HG03442 (cell line): ENCODE measurements at regions not wholly inside any gene's neighbourhood (a gene's known extent, or its start where the extent isn't known, plus 50 kb on each side); places are given as distances from the start of the nearest gene placed in this dataset.

ENCODE experiments used
- ATAC-seq: cut with Tn5 transposase; IDR thresholded peaks from one replicate; pipeline ENCODE4 v1.9.1; 2021; ENCODE audit warnings: mild to moderate bottlenecking, moderate library complexity; ENCODE audit not compliant: unreplicated experiment

DNA sequence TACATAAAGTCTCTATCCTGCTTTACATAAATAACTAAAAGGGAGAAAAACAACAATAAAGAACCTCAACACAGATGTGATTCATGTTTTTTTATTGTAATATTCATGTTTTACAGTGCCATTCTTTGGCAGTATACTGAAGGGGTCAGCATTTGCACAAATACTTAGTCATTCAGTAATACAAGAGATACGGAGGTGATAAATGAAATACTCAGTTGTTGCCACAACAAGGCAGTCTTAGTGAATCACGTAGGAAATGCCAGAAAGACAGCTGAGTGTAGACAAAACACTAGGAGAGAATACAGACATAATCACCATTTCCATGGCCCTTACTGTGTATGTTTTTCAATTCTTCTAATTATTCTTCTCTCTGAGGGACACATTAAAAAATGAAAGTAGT is 910.4 kb downstream of the METTL15 start:
- ATAC-seq, result no peak

DNA sequence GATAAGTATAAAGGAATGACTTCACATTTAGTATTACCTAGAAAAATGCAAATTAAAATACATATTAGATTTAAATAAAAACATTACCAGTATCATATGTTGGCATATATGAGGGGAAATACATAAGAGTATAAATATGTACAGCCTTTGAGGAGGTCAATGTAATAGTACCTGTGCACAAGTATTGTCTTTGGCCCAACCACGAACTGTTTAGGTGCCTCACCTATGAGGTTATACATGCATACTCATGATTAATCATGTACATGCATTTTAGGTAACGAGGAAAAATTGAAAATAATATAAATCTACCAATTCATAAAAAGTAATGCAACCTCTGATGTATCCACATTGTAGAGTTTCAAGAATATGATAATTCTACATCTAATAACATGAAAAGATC is 909.8 kb downstream of the METTL15 start:
- no peak for ATAC-seq

DNA sequence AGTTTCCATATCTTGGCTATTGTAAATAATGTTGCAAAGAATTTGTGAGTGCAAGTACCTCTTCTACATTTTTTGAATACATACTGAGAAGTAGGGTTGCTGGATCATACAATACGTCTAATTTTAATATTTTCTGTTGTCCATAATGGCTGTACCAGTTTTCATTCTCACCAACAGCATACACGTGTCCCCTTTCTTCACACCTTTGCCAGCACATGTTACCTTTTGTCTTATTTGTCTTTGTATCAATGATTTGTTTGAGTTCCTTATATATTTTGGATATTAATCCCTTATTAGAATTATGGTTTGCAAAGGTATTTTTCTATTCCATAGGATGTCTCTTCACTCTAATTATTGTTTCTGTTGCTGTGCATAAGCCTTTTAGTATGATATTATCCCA is 904.3 kb downstream of the METTL15 start:
- ATAC-seq, result no peak

DNA sequence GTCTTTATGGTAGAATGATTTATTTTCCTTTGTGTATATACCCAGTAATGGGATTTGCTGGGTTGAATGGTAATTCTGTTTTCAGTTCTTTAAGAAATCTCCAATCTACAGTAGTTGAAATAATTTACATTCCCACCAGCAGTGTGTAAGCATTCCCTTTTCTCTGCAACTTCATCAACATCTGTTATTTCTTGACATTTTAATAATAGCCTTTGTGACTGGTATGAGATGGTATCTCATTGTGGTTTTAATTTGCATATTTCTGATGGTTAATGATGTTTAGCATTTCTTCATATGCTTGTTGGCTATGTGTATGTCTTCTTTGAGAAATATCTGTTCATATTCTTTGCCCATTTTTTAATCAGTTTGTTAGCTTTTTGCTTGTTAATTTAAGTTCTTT is 901.2 kb downstream of the METTL15 start:
- ATAC-seq, result no peak

DNA sequence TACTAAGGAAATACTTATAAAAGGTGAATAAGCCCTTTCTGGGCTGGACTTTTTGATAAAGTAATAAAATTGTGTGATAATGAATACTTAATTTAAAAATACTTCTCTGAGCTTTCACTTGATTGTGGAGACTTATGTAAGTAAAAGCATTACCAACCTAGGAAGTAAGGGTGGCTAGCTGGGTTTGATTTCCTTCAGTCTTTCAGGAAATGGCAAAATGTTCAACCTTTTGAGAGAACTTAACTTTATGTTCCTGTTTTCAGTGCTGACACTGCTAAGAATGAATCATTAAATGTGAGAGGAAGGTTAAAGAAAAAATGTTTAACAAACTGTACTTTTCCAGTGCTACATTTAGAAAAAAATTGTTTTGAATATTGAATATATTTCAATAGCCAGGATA is 900.3 kb downstream of the METTL15 start:
- no peak for ATAC-seq

DNA sequence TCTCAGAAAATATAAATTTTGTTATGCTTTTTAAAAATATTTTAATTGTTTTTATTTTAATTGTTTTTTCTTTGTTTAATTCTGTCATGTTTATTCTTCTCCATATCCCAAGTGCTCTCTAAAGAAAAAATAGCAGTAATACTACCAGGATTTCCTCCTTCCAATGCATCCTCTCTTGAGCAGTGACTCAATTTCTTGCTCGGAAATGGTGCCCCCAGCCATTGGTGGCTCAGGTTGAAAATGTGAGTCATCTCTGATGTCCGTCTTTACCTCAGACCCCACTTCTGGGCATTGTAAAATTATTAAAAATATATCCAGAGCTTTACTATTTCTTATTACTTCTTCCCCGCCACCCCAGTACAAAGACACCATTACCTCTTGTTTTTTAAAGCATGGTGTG is 898.5 kb downstream of the METTL15 start:
- ATAC-seq, result no peak

DNA sequence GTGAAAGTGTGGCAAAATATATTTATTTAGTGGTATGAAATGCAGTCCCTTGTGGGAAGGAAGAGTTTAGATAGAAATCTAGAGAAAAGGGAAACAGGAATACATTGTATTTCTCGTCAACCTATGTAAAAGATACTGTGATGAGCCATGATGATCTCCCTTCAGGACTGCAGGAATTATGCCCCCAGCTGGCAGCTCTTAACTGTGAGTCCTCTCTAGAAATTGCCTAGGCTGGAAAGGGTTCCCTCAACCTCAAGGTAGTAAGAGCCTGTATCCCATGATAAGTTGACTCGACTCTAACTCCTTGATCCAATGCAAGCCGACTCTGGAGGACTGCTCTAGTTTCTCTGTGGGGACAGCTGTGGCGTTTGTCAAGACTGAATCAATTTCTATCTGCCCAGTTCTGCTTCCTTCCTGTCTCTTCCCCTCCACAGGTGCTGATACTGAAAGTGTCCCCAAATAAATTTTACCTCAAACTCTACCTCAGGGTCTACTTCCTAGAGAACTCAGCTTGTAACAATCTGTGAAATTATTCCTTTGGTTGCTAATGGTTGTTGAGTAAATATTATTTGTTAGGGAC is 897.3 kb downstream of the METTL15 start:
- no peak for ATAC-seq

DNA sequence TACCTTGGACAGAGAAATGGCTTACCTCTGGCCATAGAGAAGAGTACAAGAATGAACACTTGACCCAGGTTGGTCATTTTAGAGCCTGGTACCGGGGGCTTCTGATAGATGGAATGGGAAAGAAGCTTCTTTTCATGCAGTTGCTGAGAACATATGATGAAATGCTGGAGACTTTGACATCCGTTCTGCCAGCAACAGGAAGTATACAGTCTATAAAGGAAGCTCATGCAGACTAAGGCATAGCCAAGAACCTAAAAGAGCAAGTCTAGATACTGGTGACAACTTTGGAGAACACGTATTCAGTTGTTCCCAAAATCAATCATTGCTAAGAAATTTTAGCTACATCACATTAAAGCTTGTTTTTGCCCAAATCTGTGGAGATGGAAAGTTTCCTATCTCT is 894.6 kb downstream of the METTL15 start:
- no peak for ATAC-seq

DNA sequence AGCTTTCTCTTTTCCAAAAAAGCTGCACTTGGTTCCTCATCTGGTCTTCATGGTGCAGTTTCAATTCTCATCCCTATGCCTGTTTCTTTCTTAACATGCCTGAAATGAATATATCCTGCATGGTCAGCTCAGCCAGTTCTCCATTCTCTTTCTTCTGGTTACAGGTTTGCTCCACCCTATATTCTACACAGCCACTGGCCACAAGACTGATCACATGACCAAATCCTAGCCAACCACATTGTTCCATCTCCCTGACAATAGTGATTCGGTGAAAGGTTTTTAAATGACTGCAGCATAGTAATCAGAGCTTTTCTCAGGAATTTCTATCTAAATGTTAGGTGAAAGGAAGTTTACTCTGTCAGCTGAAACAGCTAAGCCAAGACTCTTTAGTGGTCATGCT is 891.4 kb downstream of the METTL15 start:
- no peak for ATAC-seq

DNA sequence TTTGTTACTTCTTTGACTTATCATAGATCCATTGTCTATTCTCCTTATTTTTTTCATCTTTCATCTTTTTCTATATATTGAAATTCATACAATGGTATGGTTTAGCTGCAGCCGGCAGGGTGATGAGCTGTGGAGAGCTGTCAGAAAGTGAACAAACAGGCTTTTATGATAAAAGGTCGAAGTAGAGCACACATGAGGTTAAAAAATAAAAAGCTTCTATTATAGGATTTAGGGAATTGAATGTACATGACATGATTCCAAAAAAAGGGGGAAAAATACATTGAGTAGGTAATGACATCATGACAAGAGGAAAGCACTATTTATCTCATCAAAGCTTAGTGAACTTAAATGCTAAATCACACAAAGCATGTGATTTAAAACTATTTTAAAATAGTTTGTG is 884.8 kb downstream of the METTL15 start:
- no peak for ATAC-seq

DNA sequence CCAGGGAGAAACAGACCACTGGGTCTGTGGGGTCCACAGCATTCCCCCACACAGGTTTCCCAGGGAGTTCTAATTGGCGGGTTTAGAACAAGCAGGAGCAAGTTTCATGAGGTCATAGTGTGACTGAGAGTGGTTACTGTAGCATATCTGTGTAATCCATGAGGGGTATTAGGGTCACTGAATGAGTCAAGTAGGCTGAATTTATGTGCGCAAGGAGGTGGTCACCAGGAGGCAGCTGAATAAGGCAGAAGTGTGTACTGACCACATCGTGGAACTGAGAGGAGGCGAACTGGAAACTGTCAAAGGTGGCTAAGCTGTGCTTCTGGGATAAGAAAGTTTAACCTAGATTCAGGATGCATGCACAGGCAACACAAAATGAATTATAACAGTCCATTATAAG is 876.0 kb downstream of the METTL15 start:
- no peak for ATAC-seq

DNA sequence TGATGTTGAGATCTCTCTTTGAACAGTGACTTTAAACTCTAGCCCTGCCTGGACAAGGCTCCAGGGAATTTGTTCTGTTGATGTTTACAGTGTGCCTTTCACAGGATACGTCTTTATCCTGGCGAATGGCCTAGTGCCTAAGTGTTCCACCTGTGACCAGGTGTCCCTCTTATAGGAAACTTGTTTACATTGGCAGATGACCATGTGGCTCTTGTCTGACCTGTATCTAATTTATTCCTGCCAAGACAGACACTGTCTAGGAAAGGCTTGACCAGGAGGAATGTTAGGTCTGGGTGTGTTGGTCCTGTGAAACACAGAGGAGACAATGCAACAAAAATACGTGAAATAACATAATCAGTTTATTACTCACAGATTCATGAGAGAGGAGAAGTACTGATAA is 875.6 kb downstream of the METTL15 start:
- ATAC-seq, result no peak

DNA sequence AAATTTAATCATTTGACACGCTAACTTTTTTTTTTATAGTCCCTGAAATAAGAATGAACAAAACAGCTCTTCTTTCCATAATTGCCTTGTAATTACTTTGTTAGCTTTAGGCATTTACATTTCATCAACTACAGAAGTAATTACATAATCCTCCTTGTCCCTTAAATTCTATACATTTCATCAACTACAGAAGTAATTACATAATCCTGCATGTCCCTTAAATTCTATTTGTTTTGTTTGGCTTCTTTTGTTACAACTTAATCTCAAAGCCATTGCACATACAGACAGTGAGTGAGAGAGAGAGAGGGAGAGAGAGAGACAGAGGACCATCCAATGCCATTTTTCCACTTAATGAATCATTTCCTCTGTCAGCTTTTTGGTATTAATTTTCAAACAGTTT is 873.2 kb downstream of the METTL15 start:
- ATAC-seq, result no peak

DNA sequence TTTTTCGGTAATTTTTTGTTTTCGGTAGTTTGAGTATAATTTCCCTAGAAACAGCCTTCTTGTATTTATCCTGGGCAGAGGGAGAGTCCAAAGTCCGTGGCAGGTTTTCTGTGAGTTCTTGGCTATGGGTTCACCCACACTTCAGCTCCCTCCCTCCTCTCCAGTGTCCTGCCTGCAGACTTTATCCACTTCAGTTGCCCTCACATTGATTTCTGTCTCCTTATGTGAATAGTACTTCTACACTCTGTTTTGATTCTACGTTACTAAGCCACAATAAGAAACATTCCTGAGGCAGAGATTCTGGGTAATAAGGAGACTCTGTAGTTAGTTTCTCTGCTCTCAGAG is 868.6 kb downstream of the METTL15 start:
- ATAC-seq, result no peak

DNA sequence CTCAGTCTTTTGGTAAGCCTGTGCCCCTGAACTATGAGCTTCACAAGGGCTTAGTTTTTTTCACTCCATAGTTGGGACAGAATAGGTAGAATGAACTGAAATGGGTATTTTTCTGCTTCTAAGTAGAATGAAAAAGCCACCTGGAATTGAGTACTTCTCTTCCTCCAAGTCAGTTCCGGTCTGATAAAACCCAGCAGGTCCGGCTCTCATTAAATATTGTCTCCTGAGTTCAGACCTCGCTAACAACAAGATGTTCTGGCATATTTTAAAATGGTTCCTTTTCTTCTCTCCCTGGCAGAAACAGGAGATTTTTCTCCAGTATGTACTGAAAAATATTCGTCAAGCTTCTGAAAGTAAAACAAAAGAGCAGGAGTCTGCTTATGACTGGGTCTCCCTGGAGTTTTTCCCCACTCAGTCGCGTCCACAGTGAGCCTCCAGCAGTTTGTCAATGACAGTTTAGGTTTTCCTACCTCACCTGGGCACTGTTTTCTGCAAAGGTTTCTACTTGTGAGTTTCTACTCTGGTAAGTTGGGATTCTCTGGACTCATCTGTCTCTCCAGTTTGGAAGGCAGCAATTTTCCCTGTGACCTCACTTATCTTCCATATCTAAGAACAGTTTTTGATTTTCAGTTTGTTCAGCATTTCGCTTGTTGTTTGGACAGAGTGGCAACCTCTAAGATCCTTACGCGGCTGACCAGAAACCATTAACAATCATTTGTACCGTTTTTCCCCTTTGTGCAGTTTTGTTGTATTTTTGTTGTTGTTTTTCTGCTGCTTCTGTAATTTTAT is 868.0 kb downstream of the METTL15 start:
- ATAC-seq, result no peak

DNA sequence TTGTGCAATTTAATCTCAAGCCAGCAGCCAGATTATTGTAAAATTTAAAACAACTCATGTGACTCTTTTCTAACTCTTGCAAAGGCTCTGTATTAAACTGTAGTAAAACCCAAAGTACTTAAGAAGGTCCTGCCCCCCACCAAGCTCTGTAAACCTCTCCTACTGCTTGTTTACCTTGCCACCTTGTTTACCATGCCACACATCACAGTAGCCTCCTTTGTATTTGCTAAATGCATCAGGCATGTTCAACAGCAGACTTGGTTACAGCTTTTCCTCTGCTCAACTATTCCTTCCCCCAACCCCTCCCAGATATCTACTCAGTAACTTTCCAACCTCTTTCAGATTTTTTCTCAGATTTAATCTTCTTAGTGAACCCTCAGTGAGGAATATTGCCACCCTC is 861.6 kb downstream of the METTL15 start:
- ATAC-seq, result no peak

DNA sequence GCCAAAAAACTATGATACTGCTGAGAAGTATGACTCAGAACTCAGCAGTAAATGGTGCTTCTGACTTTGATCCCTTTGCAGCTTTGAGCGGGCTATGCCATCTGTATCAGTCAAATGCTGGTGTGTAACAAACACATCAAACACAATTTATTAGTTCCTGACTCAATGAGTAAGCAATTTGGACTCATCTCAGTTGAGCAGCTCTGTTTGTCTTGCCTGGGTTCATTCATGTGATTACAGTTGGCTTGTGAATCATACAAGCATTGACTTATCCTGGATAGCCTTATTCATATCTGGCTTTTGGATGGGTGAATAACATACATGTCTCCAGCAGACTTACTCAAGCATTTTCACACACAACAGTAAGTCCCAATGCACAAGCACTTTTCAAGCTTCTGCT is 858.8 kb downstream of the METTL15 start:
- ATAC-seq, result no peak

DNA sequence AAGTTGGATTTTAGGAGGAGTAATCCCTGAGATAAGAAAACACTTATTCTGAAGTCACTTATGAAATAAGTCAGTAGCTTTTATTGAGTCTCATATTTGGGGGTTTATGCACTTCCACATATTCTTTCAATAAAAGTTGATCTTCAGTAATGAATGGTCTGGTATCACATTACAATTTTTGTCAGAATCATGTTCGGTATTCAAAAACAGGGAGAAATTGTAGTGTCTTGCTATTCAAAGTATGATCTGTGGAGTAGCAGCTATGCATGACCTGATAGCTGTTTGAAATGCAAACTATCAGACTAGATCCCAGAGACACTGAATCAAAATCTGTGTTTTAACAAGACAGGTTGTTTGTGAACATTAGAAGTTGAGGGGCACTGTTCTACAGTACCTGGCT is 857.6 kb downstream of the METTL15 start:
- no peak for ATAC-seq

DNA sequence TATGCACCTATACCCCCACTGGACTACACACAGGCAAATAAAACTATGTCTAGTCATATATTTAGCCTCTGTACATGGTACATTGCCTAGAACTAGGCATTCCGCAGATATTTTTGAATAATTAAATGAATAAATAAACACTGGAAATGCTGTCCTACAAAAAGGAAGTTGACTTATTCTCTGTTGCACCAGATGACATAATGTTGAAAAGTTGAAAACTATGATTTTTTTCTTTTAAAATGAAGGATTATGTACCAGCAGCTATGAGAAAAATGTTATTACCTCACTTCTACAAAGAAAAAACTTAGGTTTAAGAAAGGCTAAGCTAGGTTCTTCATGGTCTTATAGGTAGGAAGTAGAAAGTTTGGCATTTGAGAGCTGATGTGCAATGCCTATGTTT is 856.6 kb downstream of the METTL15 start:
- ATAC-seq, result no peak

DNA sequence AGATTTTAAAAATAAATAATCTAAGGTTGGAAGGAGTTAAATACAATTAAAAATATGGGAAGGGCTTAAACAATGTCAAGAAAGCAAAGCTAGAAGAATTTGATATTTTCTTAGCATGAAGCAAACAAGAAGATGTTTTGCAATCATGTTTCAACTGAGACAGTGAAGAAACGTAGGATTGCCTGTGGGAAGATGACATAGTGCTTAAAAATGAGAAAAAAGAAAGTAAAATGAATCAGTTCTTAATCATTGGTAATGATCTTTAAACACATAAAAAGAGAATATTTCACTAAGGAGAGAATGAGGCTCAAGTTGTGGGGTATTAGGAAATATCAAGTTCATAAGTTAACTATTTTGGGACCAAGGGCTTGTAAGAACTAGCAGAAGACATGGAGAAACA is 855.0 kb downstream of the METTL15 start:
- no peak for ATAC-seq

DNA sequence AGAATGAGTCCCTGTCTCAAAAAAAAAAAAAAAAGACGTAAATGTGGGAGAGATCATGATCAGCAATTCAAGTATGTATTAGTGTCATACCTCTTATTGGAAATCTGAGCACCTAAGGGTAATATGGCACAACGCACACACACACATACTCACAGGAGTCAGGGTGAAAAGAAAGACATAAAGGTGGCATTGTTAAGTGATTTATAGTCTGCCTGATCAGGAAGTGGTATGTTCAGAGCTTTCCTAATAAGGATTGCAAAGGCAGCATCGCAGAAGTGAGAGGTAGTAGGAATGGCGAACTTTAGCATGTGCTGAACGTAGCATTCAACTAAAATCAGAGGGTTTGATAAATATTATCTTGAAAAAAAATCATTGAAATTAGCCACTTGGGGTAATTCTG is 854.3 kb downstream of the METTL15 start:
- no peak for ATAC-seq

DNA sequence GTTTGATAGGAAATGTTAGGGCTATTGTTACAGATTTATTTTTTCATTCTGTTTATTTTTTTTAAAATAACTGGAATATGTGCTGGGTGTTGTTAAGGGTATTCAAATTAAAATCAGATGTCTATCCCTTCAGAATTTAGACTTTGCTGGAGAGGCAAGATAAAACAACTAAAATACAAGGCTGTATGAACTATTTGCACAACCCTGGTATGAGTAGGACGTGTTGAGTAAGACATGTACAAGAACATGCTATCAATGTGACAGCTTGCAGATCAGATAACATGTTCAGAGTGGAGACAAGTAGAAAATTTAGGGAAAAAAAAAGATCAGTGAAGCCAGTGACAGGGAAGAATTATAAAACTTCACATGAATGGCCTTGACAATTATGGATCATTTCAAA is 853.5 kb downstream of the METTL15 start:
- no peak for ATAC-seq

DNA sequence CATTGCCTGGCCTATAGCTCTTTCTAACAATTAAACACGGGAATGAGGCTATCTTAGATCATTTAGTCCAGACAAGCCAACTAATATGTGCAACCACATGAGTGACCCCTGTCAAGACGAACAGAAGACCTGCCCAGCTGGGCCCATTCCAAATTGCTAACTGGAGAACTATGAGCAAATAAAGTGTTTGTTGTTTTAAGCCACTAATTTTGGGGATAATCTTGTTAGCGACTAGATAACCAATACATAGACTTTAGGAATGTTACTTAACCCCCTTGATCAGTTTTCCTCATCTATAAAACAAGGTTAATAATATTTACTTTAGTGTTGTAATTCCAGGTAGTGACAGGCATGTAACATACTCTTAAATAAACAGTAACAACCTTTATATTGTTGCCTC is 848.3 kb downstream of the METTL15 start:
- ATAC-seq, result no peak
